Tibial nerve (tissue), 4 donors: ENCODE measurements at regions not wholly inside any gene's neighbourhood (a gene's known extent, or its start where the extent isn't known, plus 50 kb on each side); places are given as distances from the start of the nearest gene placed in this dataset.

Source experiments
- CTCF ChIP-seq, 5 experiments: fragments of 200-600 bp in 3 of 5; fragments of 450-650 bp in 2 of 5; sonication (generic) in 3 of 5; IDR thresholded peaks; one replicate each; pipeline ENCODE4 v1.5.1; 2016 to 2019; ENCODE audit warnings: antibody characterized with exemption in 5 of 5, mild to moderate bottlenecking in 3 of 5, moderate library complexity in 2 of 5
- EP300 ChIP-seq, 2 donors: sonication (generic); formaldehyde crosslinking; IDR thresholded peaks; one replicate each; pipeline ENCODE4 v1.6.1; 2017; ENCODE audit warnings: antibody characterized with exemption in 2 of 2, mild to moderate bottlenecking in 1 of 2
- POLR2A ChIP-seq, 2 donors: fragments of 450-650 bp; IDR thresholded peaks; one replicate each; pipeline ENCODE4 v1.6.1; 2017; ENCODE audit warnings: antibody characterized with exemption in 2 of 2, mild to moderate bottlenecking in 2 of 2, moderate library complexity in 2 of 2

GRCh38 chrX:11870789-11871188 lies 112.8 kb downstream of the MSL3 start:
- no peak for TF ChIP-seq CTCF (IDR thresholded peaks at IDR 0.05)
- no peak for TF ChIP-seq POLR2A (IDR thresholded peaks at IDR 0.05)
- TF ChIP-seq EP300 (IDR thresholded peaks at IDR 0.05): no peak
